Stimulated activated naive CD8-positive, alpha-beta T cell treated with anti-CD3 and anti-CD28 coated beads, Interleukin-15, Interleukin-2, amounts not matched to agents 100 U/mL and 50 U/mL, for 24 hours (primary cell): ENCODE measurements at regions not wholly inside any gene's neighbourhood (a gene's known extent, or its start where the extent isn't known, plus 50 kb on each side); places are given as distances from the start of the nearest gene placed in this dataset.
"Not testable (repeated sequence)": the region's sequence is repeated elsewhere in the genome, so short reads cannot be mapped to it uniquely, and the experiment has no call there.

Experiments
- ATAC-seq: fragments of 150-1000 bp; cut with Tn5 transposase; one replicate; pipeline ENCODE4 v1.10.0; 2021
- DNase-seq: peaks from one replicate; pipeline ENCODE4 v3.0.0; 2021

- DNase-seq (no peak), ATAC-seq (no peak)
Measured at GRCh38 chr20:36082315-36082915, 72.1 kb upstream of the EPB41L1 start.

DNA sequence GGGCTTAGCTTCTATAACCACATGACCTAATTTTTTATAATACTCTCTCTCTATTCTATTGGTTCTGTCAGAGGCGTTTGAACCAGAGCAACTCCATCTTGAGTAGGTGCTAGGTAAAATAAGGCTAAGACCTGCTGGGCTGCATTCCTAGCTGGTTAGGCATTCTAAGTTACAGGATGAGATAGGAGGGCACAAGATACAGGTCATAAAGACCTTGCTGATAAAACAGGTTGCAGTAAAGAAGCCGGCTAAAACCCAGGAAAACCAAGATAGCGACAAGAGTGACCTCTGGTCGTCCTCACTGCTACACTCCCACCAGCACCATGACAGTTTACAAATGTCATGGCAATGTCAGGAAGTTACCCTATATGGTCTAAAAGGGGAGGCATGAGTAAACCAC lies 71.3 kb upstream of the EPB41L1 start:
- not testable (repeated sequence) for ATAC-seq, DNase-seq

GRCh38 chr20:36084356-36084755 lies 70.2 kb upstream of the EPB41L1 start:
- no peak for ATAC-seq
- no peak for DNase-seq

DNA sequence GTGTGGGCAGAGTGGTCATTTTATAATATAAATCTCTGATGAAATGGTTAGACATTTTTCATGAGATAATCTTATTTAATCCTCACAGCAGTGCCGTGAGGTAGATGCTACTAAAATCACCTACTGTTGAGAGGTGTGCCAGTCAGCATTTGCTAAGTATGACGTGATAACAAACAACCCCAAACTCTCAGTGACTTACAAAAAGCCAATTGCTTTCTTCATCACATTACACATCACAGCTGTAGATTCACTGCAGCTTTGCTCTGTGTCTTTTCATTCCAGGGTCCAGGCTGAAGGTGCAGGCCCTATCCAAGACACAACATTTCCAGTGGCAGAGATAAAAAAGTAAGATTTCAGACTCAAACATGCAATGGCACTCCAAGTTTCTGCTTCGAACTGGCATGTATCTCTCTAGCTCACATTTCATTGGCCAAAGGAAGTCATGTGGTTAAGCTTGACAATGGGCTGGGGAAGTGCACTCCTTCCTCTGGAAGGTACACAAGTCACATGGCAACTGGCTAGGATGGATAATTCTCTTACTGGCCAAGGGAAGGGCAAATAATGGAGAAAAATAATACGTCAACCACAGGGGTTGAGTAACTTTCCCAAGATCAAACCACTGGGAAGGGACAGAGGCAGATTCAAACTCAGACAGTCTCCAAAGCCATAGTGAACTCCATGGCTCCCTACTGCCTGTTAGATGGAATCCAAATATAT lies 69.5 kb upstream of the EPB41L1 start:
- no peak for DNase-seq
- no peak for ATAC-seq

DNA sequence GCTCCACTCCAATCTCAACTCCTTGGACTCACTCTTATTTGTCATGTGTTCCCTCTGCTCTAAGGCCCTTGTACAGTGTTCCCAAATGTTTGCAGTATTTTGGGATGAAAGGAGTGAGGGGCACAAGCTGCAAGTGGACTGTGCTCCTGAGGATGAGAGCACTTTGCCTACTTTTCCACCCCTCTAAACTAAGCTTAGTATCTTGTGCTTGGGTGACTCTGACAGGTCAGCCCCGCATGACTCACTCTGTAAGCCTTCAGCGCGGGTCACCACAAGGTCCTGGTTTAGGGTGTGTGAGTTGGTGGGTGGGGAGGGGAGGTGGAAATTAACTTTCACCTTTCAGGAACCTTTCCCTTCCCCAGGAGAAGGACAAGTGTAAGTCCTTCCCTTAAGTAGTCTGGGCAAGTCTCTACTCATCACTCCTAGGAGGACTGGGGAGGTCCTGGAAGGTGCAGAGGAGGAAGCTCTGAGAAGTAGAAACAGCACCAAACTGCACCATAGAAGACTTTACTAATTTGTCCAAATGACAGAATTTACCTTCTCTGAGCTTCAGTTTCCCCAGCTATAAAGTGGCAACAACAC lies 68.8 kb upstream of the EPB41L1 start:
- peak; percentile 9 for DNase-seq

DNA sequence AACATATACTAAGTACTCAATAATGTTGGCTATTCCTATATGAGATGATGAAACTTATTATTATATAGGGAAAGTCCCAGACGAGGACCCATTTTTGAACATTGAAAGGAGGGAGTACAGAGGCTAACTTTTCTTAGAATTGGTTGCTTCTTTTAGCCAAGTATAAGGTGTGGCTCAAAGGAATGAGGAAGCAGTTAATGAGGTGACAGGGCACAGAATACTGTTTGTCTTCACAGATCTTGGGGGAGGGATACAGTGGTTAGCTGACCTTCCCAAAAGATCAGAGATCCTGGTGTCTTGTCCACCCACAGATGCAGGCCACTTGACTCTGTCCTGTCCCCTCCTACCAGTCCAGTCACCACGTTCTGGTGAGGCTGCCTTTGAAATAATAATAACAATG lies 67.8 kb upstream of the EPB41L1 start:
- DNase-seq (no peak), ATAC-seq (no peak)

More for the DNA sequence above, 68.8 kb upstream of the EPB41L1 start:
- peak; percentile 57 for ATAC-seq

- no peak for DNase-seq
- ATAC-seq = no peak
Measured at GRCh38 chr20:36090223-36090622, 64.3 kb upstream of the EPB41L1 start.

DNA sequence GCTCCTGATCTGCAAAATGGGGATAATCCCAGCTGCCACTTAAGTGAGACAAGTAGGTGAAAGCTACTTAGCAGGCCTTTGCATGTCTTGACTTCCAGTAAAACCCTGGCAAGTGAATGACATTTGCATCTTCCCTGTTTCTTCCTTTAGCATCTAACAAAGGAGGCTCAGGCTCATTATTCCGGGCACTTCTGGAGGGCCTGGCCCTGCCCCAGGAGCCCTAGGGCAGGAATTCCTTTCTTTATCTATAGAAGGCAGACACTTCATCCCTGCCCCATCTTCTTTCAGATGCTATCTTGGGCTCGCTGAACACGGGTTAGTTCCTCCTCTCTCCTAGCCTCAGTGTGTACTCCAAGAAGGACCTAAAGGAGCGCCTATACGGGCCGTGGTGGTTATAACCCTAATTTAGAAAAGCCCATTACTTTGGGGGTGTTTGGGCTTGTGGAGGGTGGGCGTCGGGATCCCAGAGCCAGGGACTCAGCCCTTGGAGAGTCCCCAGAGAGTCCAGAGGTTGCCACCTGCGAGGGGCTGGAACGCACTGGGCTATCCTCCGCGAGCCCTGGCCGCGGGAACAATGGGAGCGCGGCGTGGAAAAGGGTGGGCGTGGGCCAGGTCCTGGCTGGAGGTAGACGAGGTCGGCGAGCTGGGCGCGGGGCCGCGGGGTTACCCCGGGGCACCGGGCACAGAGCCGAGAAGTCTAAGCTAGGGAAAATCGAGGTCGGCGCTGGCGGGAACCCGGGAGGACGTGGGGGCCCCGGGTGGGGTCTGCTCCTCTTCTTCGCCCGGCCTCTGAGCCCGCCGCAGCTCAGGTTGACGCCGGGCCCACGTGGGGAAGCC lies 62.8 kb upstream of the EPB41L1 start:
- DNase-seq = no peak
- no peak for ATAC-seq

GRCh38 chr20:36092398-36093024 lies 62.0 kb upstream of the EPB41L1 start:
- DNase-seq = peak; percentile 20
- no peak for ATAC-seq

GRCh38 chr20:36093025-36093803 lies 61.3 kb upstream of the EPB41L1 start:
- DNase-seq (peak; percentile 37), ATAC-seq (peak; percentile 21)

DNA sequence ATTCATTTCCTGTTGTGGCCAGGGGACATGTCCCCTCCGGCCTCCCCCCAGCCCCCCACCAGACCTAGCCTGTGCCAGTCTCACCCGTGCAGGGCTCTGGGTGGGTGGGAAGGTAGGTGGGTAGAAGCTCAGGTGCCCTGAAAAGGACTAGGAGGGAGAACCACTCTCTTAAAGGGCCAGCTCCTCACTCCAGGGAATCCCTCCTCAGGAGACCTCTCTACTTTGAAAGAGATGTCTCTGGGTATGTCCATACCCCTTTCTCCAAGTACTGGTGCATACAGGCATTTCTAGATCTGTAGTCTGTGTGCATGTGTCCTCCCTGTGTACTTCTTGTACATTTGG lies 60.8 kb upstream of the EPB41L1 start:
- ATAC-seq (no peak), DNase-seq (no peak)

DNA sequence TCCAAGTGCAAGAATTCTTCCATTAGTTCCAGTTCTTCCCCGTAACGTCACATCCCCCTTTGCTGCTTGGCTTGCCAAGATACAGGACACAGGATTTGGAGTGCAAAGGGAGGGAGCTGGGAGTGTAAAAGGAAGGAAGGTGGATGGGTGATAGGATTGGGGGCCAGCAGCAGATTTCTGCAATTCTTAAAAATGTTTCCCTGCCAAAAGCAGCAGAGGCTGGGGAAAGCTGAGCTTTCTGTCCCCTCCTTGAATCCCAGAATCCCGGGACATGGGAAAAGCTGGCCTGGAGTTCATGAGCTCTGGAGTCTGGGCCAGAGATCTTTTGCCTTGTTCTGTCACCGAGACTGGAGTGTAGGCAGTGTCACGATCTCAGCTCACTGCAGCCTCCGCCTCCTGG lies 60.0 kb upstream of the EPB41L1 start:
- ATAC-seq = no peak
- no peak for DNase-seq

DNA sequence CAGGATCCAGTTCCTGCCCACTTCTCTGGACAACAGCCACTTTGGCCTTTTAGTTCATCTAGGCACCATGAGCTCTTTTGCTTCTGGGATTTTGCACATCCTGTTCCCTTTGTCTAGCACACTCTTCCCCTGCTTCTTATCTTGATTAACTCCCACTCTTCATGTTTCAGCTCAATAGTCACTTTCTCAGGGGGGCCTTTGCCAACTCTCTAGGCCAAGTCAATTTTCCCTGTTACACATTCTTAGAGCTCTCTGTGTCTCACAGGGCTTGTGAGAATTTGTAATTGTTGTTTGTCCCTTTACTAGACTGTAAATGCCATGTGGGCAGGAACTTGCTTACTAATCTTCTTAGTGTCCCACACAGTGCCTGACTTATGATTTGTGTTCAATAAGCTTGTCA lies 58.1 kb upstream of the EPB41L1 start:
- DNase-seq = no peak
- ATAC-seq = peak; percentile 21

- DNase-seq (no peak), ATAC-seq (no peak)
Measured at GRCh38 chr20:36097337-36098151, 57.0 kb upstream of the EPB41L1 start.

- no peak for ATAC-seq
- DNase-seq = no peak
Measured at GRCh38 chr20:36098364-36098763, 56.2 kb upstream of the EPB41L1 start.

DNA sequence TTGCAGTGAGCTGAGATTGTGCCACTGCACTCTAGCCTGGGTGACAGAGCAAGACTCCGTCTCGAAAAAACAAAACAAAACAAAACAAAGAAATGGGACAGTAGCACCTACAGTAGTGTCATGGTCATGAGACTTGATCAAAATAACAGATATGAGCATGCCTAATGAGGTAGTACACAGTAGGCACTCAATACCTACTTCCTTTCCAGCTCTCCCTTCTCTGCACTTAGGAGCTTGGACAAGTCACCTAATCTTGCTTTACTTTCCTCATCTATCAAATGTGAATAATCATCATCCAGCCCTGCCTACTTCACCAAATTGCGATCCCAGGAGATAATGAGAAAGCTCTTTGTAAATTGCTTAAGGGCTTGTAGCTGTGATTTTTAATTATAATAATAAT lies 55.4 kb upstream of the EPB41L1 start:
- no peak for DNase-seq
- no peak for ATAC-seq

- no peak for DNase-seq
- no peak for ATAC-seq
Measured at GRCh38 chr20:36101192-36101591, 53.3 kb upstream of the EPB41L1 start.

GRCh38 chr20:36102306-36102705 lies 52.2 kb upstream of the EPB41L1 start:
- DNase-seq = no peak
- ATAC-seq = no peak

DNA sequence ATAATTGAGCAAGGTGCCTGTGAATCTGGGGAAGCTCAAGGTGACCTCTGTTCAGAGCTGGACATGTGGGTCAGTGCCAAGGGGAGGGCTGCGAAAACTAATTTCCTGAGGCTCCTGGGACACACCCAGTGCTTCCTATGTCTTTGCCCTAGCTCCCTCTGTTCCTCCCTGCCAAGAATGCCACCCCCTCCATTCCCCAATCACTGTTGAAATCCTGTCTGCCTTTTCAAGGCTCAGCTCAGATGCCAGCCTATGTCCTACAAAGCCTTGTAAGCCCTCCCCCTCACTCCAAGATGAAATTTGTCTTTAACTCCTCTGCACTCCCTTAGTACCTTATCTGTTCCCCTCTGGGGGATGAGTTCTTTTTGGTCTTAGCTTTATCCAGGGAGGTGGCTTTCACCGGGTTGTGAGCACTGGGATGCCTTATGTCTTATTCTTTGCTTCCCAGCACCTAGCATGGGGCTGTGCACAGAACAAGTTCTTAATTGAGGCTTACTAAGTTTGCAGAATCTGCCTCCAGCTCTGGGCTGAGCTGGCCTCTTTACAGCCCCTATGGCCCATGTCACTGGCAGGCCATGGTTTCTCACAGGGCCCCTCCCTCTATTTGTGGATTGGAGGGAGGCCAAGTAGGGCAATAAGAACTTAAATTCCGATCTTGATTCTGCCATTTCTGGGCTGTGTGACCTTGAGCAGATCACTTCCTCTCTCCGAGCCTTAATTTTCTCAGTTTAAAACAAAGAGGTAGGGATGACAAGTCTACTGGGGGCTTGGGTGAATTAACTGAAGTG lies 51.5 kb upstream of the EPB41L1 start:
- no peak for DNase-seq
- ATAC-seq = no peak

DNA sequence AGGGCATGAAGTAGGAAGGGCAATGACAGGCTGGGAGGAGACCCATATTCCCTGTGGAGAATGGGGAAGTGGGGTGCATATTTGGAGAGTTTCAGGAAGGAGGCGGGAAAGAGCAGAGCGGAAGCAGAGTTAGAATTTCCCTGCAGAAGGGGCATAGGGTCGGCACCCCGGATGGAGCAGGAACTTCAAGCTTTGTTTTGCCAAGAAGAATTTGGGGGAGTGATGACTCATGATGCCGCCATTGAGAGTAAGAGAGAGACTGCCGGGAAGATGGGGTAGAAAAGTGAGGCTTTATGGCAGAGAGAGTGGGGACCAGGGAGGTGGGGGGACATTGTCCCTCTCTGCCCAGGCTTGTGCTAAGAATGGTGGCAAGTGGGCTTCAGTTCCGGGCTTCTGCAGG lies 50.3 kb upstream of the EPB41L1 start:
- no peak for DNase-seq
- ATAC-seq = no peak
